GM19193 (cell line): ENCODE measurements at regions not wholly inside any gene's neighbourhood (a gene's known extent, or its start where the extent isn't known, plus 50 kb on each side); places are given as distances from the start of the nearest gene placed in this dataset.

ENCODE experiments used
- POLR2A ChIP-seq: IDR thresholded peaks from 4 replicates; pipeline ENCODE4 v1.6.1; 2011; ENCODE audit not compliant: insufficient read depth, insufficient read length; ENCODE audit errors: extremely low read depth

DNA sequence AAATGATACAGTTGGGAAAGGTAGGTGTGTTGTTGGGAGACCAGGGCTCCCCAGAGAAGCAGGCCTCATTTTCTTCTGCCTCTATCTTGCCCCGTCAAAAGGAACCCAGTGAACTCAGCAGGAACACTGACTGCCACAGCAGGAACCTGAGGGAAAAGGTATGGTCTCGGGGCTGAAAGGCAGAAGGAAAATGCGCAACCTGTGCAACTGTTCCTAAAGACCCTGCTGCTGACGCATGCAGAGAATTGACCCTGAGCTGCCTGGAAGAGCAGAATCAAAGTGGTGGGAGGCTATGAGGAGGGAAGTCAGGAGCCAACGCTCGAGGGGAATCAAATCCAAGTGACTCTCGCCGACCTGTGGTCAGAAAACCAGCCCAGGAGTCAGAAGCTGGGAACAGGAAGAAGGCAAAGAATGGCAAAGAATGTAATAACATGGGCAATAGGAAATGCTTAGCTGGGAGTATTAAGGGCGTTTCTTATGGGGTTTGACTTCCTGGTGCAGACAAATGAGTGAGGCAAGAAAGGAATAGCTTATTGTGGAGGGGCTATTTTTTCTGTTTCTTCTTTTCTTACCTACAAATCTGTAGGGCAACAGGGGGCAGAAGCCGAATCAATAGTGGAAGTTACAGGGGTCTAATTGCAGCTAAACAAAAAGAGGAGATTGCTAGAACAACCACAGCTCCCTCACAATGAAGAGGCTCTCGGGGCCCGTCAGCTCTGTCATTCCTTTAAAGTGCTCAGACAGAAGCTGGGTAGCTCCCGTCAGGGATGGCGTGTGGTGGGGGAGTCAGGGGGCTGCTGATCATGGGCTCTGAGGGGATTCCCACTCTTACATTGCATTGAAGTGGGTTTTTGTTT, 65.4 kb upstream of the DLG1 start:
- no peak for TF ChIP-seq POLR2A

DNA sequence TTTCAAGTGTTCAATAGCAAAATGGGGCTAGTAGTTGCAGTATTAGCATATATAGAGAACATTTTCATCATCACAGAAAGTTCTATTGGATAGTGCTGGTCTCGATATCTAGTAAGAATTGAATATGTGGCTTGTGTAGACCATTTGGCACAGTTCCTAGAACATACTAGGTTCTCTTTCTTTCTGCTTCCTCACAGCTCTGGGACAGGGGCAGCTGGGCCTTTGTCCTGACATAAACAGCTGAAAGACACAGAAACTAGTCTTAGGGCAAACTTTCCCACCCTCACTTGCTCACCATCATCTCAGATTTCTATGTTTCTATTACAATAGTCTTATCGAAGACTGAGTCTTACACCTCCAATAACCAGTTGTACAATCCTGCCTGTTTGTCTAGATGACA, 63.7 kb upstream of the DLG1 start:
- no peak for TF ChIP-seq POLR2A

DNA sequence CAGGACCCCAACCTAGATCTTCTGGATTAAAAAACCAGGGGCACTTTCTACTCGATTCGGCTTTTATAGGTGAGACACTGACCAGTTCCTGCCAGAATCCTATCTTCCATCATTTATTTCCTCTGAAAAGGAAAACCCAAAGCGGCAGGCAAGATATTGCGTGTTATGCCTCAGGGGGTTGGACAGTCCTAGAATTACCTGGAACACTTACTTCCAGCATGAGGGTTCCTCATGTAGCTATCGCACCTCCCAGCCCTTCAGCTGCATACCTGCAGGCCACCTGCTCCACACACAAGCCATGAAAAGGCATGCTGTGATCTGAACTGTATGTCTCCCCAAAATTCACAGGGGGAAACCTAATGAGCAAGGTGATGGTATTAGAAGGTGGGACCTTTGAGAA, 58.3 kb upstream of the DLG1 start:
- TF ChIP-seq POLR2A = no peak

DNA sequence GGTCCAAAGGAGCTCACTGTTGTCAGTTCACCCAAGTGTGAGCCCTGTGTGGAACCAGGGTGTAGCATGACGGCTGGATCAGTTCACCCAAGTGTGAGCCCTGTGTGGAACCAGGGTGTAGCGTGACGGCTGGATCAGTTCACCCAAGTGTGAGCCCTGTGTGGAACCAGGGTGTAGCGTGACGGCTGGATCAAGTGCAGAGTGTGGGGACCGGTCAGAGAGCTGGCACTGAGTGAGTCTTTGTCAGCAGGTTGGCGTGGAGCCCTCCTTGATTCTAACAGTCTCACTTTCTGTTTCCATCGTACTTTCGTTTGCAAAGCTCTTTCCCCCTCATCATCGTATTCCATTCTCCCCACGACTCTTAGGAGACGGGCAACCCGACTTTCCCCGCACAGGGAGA, 57.9 kb upstream of the DLG1 start:
- no peak for TF ChIP-seq POLR2A

DNA sequence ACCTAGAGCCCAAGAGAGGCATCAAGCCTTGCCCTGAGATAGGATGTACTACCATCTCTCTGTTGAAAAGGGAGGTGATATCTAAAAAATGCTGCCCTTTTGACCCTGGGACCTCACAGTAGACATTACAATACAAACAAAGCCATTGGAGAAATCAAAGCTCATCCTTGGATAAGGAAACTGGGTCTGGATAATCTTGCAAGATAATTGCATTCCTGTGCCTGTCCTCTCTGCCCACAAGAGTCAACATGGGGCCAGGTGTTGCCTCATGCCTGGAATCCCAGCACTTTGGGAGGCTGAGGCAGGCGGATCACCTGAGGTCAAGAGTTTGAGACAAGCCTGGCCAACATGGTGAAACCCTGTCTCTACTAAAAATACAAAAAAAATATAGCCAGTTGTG, 57.3 kb upstream of the DLG1 start:
- TF ChIP-seq POLR2A = no peak

DNA sequence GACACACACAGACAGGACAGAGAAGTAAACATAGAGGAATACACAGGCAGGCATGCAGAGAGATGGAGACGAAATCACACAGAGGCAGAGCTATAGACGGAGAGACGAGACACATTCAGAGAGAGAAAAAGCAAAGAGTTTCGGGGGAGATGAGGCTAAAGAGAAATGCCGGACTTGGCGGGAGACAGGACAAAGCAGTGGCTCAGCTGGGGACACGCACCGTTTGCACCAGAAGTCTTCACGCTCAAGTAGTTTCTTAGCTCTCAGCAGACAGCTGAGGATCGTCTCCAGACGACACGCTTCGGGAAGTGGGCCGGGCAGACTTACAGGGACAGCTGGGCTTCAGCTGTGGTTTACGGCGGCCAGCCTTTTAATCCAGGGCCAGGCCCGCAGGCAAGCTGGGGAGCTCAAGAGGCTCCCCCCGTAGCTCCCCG, 56.2 kb upstream of the DLG1 start:
- no peak for TF ChIP-seq POLR2A

DNA sequence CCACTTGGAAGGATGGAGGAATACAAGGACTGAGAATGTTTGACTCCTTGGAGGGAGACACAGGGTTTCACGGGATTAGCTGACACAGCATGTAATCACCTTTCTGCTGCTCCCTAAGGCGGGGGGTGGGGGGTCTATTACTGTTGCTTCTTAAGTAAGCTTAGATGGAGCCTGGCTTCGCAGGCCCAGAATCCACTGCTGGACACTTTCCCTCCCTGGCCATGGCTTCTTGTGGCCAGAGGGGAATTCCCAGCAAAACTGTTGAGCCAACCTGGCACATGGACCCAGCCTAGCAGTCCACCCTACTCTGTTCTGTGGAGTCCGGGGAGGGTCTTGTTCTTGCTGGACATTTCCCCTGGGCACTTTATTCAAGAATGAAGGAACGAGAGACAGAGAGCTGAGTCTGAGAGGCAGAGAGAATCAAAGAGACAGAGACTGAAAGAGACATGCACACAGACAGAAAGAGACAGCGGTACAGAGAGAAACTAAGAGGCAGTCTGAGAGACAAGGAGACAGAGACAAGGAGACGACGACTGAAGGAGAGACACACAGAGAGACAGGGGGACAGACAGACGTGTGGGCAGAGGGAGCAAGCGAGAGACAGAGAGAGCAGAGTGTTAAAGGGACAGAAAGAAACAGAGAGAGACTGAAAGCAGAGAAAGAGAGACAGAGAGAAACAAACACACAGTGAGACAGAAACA, 55.6 kb upstream of the DLG1 start:
- TF ChIP-seq POLR2A = no peak

DNA sequence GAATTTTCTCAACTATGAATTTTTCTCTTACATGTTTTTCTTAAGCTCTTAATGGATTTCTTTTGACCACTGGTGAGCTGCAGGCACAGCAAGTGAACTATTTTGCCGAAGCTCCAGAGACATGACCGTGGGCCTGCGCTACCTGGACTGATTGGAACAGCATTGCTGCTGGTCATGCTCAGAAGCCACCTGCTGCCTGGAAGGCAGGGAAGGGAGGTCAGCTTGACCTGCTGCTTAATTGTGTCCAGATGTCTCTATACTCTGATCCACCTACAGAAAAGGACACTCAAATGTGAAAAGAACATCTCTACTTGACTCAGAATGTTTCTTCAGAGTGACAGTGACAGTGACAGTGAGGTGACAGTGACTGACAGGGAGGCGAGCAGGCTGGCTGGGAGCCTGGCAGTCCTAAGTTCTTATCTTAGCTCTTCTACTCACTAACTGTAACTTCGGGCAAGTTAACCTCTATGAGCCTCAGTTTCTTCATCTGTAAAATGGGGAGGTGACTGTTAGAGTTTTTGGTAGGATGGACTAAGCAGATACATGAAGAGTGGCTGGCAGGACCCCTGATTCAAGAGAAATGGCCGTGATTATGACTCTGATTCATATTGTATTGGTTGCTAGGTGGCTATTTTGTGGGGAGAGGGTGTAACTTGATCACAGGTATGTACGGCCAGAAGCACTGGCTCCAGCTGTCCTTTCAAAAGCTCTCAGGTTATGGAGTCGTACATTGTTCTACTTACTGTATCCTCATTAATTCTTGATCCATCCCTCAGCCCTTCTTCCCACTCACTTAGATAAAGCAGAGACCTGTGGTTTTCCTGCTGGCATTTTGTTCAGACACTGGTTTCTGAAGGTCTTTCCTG, 54.8 kb upstream of the DLG1 start:
- no peak for TF ChIP-seq POLR2A

DNA sequence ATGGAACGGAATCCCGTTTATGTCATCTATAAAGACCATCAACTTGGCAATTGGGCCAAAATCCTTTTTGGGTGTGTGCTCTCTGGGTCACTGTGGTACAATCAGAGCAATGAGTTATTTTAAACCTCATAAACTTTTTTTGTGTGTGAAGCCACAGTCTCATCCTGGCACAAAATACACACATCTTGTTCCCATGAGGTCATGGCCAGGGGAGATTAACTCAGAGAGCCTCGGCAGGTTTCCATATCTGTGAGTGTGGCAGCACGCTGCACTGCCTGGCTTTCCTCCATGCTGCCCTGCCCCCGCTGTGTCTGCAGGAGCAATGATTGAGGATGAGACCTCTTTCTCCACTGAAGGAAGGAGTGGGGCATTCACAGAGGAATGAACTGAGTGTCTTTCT, 54.0 kb upstream of the DLG1 start:
- TF ChIP-seq POLR2A = no peak

DNA sequence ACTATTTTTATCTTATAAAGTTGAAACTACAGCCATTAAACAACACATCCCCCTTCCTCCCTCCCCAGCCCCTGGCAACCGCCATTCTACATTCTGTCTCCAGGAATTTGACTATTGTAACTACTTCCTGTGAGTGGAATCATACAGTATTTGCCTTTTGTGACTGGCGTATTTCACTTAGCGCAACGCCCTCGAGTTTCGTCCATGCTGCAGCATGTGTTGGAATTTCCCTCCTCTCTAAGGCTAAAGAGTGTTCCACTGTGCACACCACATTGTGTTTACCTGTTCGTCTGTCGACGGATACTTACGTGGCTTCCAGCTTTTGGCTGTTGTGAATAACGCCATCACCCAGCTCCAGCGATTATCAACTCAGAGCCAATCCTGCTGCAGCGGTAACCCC, 52.0 kb upstream of the DLG1 start:
- TF ChIP-seq POLR2A = no peak

DNA sequence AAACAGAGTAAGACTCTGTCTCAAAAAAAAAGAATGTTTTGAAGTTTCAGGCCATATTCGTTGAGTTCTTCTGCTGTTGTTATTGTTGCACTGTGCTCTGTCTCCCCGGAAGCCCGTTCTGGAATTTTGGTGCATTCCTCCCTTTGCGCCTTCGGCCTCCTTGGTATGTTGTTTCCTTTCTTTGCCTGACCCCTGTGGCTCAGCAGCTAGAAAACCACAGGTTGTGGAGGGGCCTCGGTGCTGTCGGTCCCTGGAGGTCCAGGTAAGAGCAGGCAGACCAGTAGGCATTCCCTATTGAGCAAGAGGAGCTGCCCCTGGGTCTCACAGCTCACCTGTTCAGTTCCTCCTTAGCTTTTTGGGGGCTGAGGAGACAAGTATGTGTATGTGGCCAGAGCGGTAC, 51.0 kb upstream of the DLG1 start:
- TF ChIP-seq POLR2A = no peak
